Sciatic nerve (tissue), 2 donors: ENCODE measurements at regions not wholly inside any gene's neighbourhood (a gene's known extent, or its start where the extent isn't known, plus 50 kb on each side); places are given as distances from the start of the nearest gene placed in this dataset.

Experiments used
- ATAC-seq: fragments of 200-7000 bp; cut with Tn5 transposase; one replicate; pipeline ENCODE4 v1.9.1; 2020; ENCODE audit warnings: mild to moderate bottlenecking, moderate library complexity
- DNase-seq: peaks from one replicate; pipeline ENCODE4 v3.0.0-alpha.2; 2020; ENCODE audit warnings: low spot score
- intact Hi-C: fragments of 100-400 bp; cut with DNase I; formaldehyde crosslinking; loops from one replicate; pipeline ENCODE4 v1.14.2; 2022
- donor health status: DM: no; HTN: no; CAD: no.
- donor health status: DM: no; HTN: no; CAD: no.

GRCh38 chr18:53710080-53710479, 514.4 kb downstream of the MBD2 start:
- DNase-seq (no peak), ATAC-seq (no peak)
- intact Hi-C loops: no loop called here

- no peak for ATAC-seq
- intact Hi-C loops: no loop called here
- DNase-seq: no peak
These were observed 522.0 kb downstream of the MBD2 start for GRCh38 chr18:53702480-53702879.

GRCh38 chr18:53701697-53702096, 522.8 kb downstream of the MBD2 start:
- no peak for DNase-seq

GRCh38 chr18:53698907-53699306, 525.6 kb downstream of the MBD2 start:
- intact Hi-C loops: no loop called here
- DNase-seq (no peak), ATAC-seq (no peak)

More at GRCh38 chr18:53701697-53702096, 522.8 kb downstream of the MBD2 start:
- intact Hi-C loops: no loop called here
- ATAC-seq: no peak

GRCh38 chr18:53689886-53690285, 534.6 kb downstream of the MBD2 start:
- DNase-seq (no peak), ATAC-seq (no peak)
- intact Hi-C loops: no loop called here

- intact Hi-C loops: no loop called here
- DNase-seq: no peak
- ATAC-seq: no peak
These were observed 537.5 kb downstream of the MBD2 start for GRCh38 chr18:53686965-53687364.

GRCh38 chr18:53682796-53683195, 541.7 kb downstream of the MBD2 start:
- no peak for DNase-seq
- ATAC-seq: no peak
- intact Hi-C loops: no loop called here

- intact Hi-C loops: no loop called here
- ATAC-seq: no peak
- DNase-seq: no peak
These were observed 547.0 kb downstream of the MBD2 start for GRCh38 chr18:53677480-53677879.

GRCh38 chr18:53665701-53666100, 558.8 kb downstream of the MBD2 start:
- intact Hi-C loops: no loop called here
- no peak for DNase-seq
- no peak for ATAC-seq

- ATAC-seq (no peak), DNase-seq (no peak)
- intact Hi-C loops: no loop called here
These were observed 559.9 kb downstream of the MBD2 start for GRCh38 chr18:53664575-53664974.

- DNase-seq (no peak), ATAC-seq (no peak)
- intact Hi-C loops: no loop called here
These were observed 564.2 kb downstream of the MBD2 start for GRCh38 chr18:53660306-53660705.

- intact Hi-C loops: no loop called here
These were observed 567.2 kb downstream of the MBD2 start for GRCh38 chr18:53657257-53657656.

GRCh38 chr18:53649621-53650020, 574.8 kb downstream of the MBD2 start:
- no peak for DNase-seq

More at GRCh38 chr18:53657257-53657656, 567.2 kb downstream of the MBD2 start:
- ATAC-seq (no peak), DNase-seq (no peak)

GRCh38 chr18:53644799-53645471, 579.5 kb downstream of the MBD2 start:
- intact Hi-C loops: no loop called here
- ATAC-seq: peak; percentile 36
- no peak for DNase-seq

More at GRCh38 chr18:53649621-53650020, 574.8 kb downstream of the MBD2 start:
- intact Hi-C loops: no loop called here
- no peak for ATAC-seq

GRCh38 chr18:53639687-53640086, 584.8 kb downstream of the MBD2 start:
- DNase-seq: no peak
- ATAC-seq: no peak
- intact Hi-C loops: no loop called here

GRCh38 chr18:53629337-53629736, 595.1 kb downstream of the MBD2 start:
- DNase-seq (no peak), ATAC-seq (no peak)
- intact Hi-C loops: no loop called here

- ATAC-seq (no peak), DNase-seq (no peak)
- intact Hi-C loops: no loop called here
These were observed 598.4 kb downstream of the MBD2 start for GRCh38 chr18:53625997-53626599.

GRCh38 chr18:53610957-53611356, 613.5 kb downstream of the MBD2 start:
- intact Hi-C loops: no loop called here
- no peak for ATAC-seq
- no peak for DNase-seq

- DNase-seq (no peak), ATAC-seq (no peak)
- intact Hi-C loops: no loop called here
These were observed 617.7 kb downstream of the MBD2 start for GRCh38 chr18:53606792-53607191.

GRCh38 chr18:53605198-53605597, 619.3 kb downstream of the MBD2 start:
- no peak for DNase-seq
- intact Hi-C loops: no loop called here
- no peak for ATAC-seq

GRCh38 chr18:53603276-53603675, 621.2 kb downstream of the MBD2 start:
- intact Hi-C loops: no loop called here

More at GRCh38 chr18:53603276-53603675, 621.2 kb downstream of the MBD2 start:
- no peak for DNase-seq
- ATAC-seq: no peak
